Loucy (cell line): ENCODE measurements at regions not wholly inside any gene's neighbourhood (a gene's known extent, or its start where the extent isn't known, plus 50 kb on each side); places are given as distances from the start of the nearest gene placed in this dataset.

Experiments
- H2AFZ ChIP-seq: fragments of 200-600 bp; sonication (generic); 2 replicates; pipeline ENCODE4 v1.6.0; 2016; ENCODE audit warnings: antibody characterized with exemption, mild to moderate bottlenecking, low read length, moderate library complexity
- H3F3A ChIP-seq: fragments of 200-600 bp; 2 replicates; pipeline ENCODE4 v1.6.0; 2016; ENCODE audit warnings: antibody characterized with exemption, low read depth, mild to moderate bottlenecking
- H3K27me3 ChIP-seq: fragments of 200-600 bp; sonication (generic); 2 replicates; pipeline ENCODE4 v1.6.1; 2014; ENCODE audit warnings: low read length, mild to moderate bottlenecking; ENCODE audit not compliant: insufficient read depth, poor library complexity, severe bottlenecking
- H3K36me3 ChIP-seq: fragments of 200-600 bp; sonication (generic); 2 replicates; pipeline ENCODE4 v1.6.1; 2016; ENCODE audit warnings: low read length; ENCODE audit not compliant: insufficient read depth
- H3K4me1 ChIP-seq: fragments of 200-600 bp; sonication (generic); 2 replicates; pipeline ENCODE4 v1.5.1; 2014; ENCODE audit warnings: low read length, mild to moderate bottlenecking; ENCODE audit not compliant: insufficient read depth, poor library complexity, severe bottlenecking
- H3K4me2 ChIP-seq: fragments of 200-600 bp; sonication (generic); 2 replicates; pipeline ENCODE4 v1.6.0; 2014; ENCODE audit warnings: antibody characterized with exemption, low read length, low read depth, mild to moderate bottlenecking; ENCODE audit not compliant: poor library complexity, severe bottlenecking
- H3K4me3 ChIP-seq: fragments of 200-600 bp; sonication (generic); 2 replicates; pipeline ENCODE4 v1.5.1; 2014; ENCODE audit warnings: low read length, mild to moderate bottlenecking, mixed read lengths; ENCODE audit not compliant: poor library complexity, severe bottlenecking
- H3K79me2 ChIP-seq: fragments of 200-600 bp; sonication (generic); 2 replicates; pipeline ENCODE4 v1.6.1; 2014; ENCODE audit warnings: low read length; ENCODE audit not compliant: insufficient read depth
- H3K9ac ChIP-seq: fragments of 200-600 bp; sonication (generic); 2 replicates; pipeline ENCODE4 v1.6.0; 2014; ENCODE audit warnings: mild to moderate bottlenecking, low read depth, low read length, moderate library complexity; ENCODE audit not compliant: poor library complexity, severe bottlenecking
- H3K9me2 ChIP-seq: fragments of 200-600 bp; sonication (generic); replicated peaks from 2 replicates; pipeline ENCODE4 v1.6.1; 2016; ENCODE audit warnings: low read depth, low read length, mixed read lengths
- H3K9me3 ChIP-seq: fragments of 200-600 bp; sonication (generic); 2 replicates; pipeline ENCODE4 v1.6.1; 2014; ENCODE audit warnings: mild to moderate bottlenecking, antibody characterized with exemption, low read length, low read depth; ENCODE audit not compliant: insufficient read depth
- H4K20me1 ChIP-seq: fragments of 200-600 bp; sonication (generic); 2 replicates; pipeline ENCODE4 v1.6.0; 2014; ENCODE audit warnings: antibody characterized with exemption, low read length, mild to moderate bottlenecking; ENCODE audit not compliant: insufficient read depth, poor library complexity, severe bottlenecking
- EZH2phosphoT487 ChIP-seq: fragments of 200-600 bp; IDR thresholded peaks from 2 replicates; pipeline ENCODE4 v1.6.1; 2018; ENCODE audit warnings: antibody characterized with exemption, mild to moderate bottlenecking, moderate library complexity, borderline replicate concordance
- TF ChIP-seq, protein P1 (sequence below): fragments of 200-600 bp; sonication (generic); conservative IDR thresholded peaks from 2 replicates; pipeline ENCODE4 v1.5.1; 2014; ENCODE audit warnings: mild to moderate bottlenecking, antibody characterized with exemption, low read length

DNA sequence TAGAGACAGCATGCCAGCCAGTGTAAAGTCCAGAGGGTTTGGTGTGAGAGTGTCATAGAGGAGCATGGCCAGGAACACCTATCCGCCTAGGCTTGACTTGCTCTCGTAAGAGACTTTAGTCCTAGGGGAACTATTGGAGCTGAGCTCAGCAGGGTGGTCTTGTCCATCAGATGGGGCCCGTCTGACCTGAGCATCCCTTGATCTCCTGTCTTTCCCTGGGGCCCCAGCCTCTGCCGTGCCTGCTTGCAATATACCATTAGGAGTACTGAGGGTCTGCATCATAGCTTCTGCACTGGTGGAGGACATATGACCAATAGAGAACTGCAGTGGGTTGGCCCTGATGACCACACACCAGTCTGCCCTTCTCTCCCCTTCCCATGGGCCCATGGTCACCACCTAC is 251.0 kb downstream of the TUSC1 start:
- H3F3A ChIP-seq, result no peaks in the 10 kb centered on the region
- no peaks in the 10 kb centered on the region for H3K79me2 ChIP-seq
- H3K9me2 ChIP-seq, result no peaks in the 10 kb centered on the region
- H3K4me3 ChIP-seq, result no peak overlapping the region
- TF ChIP-seq, protein P1, sequence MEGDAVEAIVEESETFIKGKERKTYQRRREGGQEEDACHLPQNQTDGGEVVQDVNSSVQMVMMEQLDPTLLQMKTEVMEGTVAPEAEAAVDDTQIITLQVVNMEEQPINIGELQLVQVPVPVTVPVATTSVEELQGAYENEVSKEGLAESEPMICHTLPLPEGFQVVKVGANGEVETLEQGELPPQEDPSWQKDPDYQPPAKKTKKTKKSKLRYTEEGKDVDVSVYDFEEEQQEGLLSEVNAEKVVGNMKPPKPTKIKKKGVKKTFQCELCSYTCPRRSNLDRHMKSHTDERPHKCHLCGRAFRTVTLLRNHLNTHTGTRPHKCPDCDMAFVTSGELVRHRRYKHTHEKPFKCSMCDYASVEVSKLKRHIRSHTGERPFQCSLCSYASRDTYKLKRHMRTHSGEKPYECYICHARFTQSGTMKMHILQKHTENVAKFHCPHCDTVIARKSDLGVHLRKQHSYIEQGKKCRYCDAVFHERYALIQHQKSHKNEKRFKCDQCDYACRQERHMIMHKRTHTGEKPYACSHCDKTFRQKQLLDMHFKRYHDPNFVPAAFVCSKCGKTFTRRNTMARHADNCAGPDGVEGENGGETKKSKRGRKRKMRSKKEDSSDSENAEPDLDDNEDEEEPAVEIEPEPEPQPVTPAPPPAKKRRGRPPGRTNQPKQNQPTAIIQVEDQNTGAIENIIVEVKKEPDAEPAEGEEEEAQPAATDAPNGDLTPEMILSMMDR, result no peak
- TF ChIP-seq EZH2phosphoT487, result no peak
- no peak overlapping the region for H3K4me2 ChIP-seq
- no peaks in the 10 kb centered on the region for H3K36me3 ChIP-seq
- H3K4me1 ChIP-seq, result no peaks in the 10 kb centered on the region
- no peaks in the 10 kb centered on the region; the same call in 1 of the 2 replicates for H3K9me3 ChIP-seq
- H4K20me1 ChIP-seq, result no peaks in the 10 kb centered on the region
- no peak overlapping the region for H3K9ac ChIP-seq
- H3K27me3 ChIP-seq, result no peaks in the 10 kb centered on the region
- H2AFZ ChIP-seq, result no peak overlapping the region

DNA sequence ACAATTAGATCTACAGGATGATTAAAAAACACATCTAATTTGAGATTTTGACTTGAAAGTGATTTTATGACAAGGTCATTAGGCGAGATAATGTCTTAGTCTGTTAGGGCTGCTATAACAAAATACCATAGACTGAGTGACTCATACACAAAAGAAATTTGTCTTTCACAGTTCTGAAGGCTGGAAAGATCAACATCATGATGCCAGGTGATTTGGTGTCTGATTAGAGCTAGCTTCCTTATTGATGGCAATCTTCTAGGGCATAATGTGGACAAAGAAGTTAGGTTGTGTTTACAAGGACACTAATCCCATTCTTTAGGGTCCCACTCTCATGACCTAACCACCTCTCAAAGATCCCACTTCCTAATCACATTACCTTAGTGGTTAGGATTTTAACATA is 256.7 kb downstream of the TUSC1 start:
- no peaks in the 10 kb centered on the region for H3K9me2 ChIP-seq
- H3K9ac ChIP-seq, result no peak overlapping the region
- no peaks in the 10 kb centered on the region for H3K27me3 ChIP-seq
- H3K4me2 ChIP-seq, result no peak overlapping the region
- H3F3A ChIP-seq, result no peaks in the 10 kb centered on the region
- H4K20me1 ChIP-seq, result no peaks in the 10 kb centered on the region
- TF ChIP-seq EZH2phosphoT487, result no peak
- TF ChIP-seq, protein P1, result no peak
- H3K9me3 ChIP-seq, result no peaks in the 10 kb centered on the region
- no peaks in the 10 kb centered on the region for H3K79me2 ChIP-seq
- no peak overlapping the region for H2AFZ ChIP-seq
- no peaks in the 10 kb centered on the region for H3K4me1 ChIP-seq
- no peak overlapping the region for H3K4me3 ChIP-seq
- H3K36me3 ChIP-seq, result no peaks in the 10 kb centered on the region

DNA sequence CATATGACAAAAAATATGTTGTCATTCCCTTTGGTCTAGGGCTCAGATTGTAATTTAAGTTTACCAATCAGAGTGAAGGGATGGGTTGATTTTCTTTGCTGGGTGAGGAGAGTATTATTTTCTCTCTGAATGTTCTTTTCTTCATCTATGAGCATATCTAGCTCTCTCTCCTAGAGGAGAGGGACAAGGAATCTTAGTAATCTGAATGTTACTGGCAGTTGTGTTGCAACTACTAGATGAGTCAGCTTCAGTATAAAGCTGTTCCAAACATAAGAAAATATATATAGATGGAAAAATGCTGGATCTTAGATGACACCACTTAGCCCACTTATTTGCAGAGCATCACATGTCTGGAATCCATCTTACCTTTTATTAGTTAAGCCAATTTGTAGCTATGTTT is 259.3 kb downstream of the TUSC1 start:
- no peak for TF ChIP-seq EZH2phosphoT487
- TF ChIP-seq, protein P1, result no peak
- Histone ChIP-seq H3K9me3 (no peaks in the 10 kb centered on the region), H3K4me1 (no peaks in the 10 kb centered on the region)

More for the DNA sequence above, 259.3 kb downstream of the TUSC1 start:
- no peak overlapping the region for H3K9ac ChIP-seq
- H3K79me2 ChIP-seq, result no peaks in the 10 kb centered on the region
- H3K9me2 ChIP-seq, result no peaks in the 10 kb centered on the region
- no peaks in the 10 kb centered on the region for H3K36me3 ChIP-seq
- H3F3A ChIP-seq, result no peaks in the 10 kb centered on the region
- no peaks in the 10 kb centered on the region for H4K20me1 ChIP-seq
- no peaks in the 10 kb centered on the region for H3K27me3 ChIP-seq
- no peak overlapping the region for H3K4me3 ChIP-seq
- no peak overlapping the region for H3K4me2 ChIP-seq
- H2AFZ ChIP-seq, result no peak overlapping the region
